Thyroid gland (tissue), 4 donors: ENCODE measurements at regions not wholly inside any gene's neighbourhood (a gene's known extent, or its start where the extent isn't known, plus 50 kb on each side); places are given as distances from the start of the nearest gene placed in this dataset.

ENCODE experiments used
- CTCF ChIP-seq, 6 experiments: fragments of 200-600 bp in 3 of 6; fragments of 450-650 bp in 3 of 6; sonication (generic) in 3 of 6; IDR thresholded peaks; one replicate each; pipeline ENCODE4 v1.5.1; 2016 to 2019; ENCODE audit warnings: antibody characterized with exemption in 6 of 6, mild to moderate bottlenecking in 2 of 6, inconsistent platforms in 1 of 6, moderate library complexity in 1 of 6
- POLR2A ChIP-seq, 2 donors: fragments of 450-650 bp; IDR thresholded peaks; one replicate each; pipeline ENCODE4 v1.6.1; 2017; ENCODE audit warnings: antibody characterized with exemption in 2 of 2, mild to moderate bottlenecking in 2 of 2, moderate library complexity in 1 of 2

- TF ChIP-seq CTCF (IDR thresholded peaks at IDR 0.05) (no peak), POLR2A (IDR thresholded peaks at IDR 0.05) (no peak)
Observed at GRCh38 chr12:67173258-67173657, 95.9 kb upstream of the CAND1 start.
